T47D (cell line): ENCODE measurements at regions not wholly inside any gene's neighbourhood (a gene's known extent, or its start where the extent isn't known, plus 50 kb on each side); places are given as distances from the start of the nearest gene placed in this dataset.

ENCODE experiments used
- DNase-seq, 2 experiments: peaks; one replicate each; pipeline versions ENCODE4 v3.0.0 to v3.0.0-alpha.2; 2011 to 2012; ENCODE audit warnings: low read depth in 1 of 2, low spot score in 1 of 2
- JUND ChIP-seq: IDR thresholded peaks from 2 replicates; pipeline ENCODE4 v1.6.1; 2012; ENCODE audit warnings: low read depth
- in situ Hi-C: cut with HindIII; loops from 2 replicates; pipeline ENCODE4 v1.10.0; 2016; ENCODE audit warnings: low sequenced_read_pairs, low pct_unique_long_range_greater_than_20kb

DNA sequence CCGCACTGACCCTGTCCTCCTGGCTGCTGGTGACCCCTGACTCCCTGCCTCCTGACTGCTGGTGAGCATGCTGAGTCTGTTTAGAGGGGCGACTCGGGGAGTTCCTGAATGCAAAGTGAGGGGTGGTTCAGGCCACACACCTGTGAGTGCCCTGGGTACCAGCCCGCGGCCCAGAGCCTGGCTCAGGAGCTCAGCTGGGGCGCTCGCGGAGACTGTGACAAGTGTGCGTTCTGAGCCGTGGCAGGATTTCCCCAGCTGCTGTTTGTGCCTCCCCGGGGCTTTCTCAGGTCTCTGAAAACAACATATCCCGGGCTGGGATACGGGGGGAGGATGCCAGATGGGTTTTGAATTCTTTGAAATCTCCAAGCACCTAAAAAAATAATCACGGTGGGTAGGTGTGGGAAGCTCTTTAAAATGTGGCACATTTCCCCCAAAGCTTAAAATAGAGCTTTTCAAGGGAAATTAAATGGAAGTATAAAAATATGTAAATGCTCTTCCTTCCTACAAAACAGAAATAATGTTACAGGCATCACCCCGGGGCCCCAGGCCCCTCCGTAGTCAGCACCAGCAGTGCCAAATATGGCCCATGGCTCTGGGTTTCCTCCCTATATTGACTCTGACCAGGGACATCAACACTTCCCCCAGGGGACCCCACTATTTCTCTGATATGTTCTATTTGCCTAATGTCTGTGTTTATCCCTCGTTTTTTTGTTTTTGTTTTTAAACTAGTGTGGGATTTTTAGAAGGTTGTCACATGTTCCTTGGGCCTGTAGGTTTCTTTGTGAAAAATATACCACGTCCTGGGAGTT lies 49.9 kb upstream of the TAGAP start:
- in situ Hi-C loops: no loop called here
- no peak for TF ChIP-seq JUND
- DNase-seq: no peak
